WTC11 (cell line): ENCODE measurements at regions not wholly inside any gene's neighbourhood (a gene's known extent, or its start where the extent isn't known, plus 50 kb on each side); places are given as distances from the start of the nearest gene placed in this dataset.

Experiments
- ATAC-seq: fragments of 200-7000 bp; cut with Tn5 transposase; 2 replicates; pipeline ENCODE4 v1.10.0; 2021; ENCODE audit warnings: mild to moderate bottlenecking, moderate library complexity
- CTCF ChIA-PET: fragments of 300-600 bp; sonication (Branson Sonifier 250); formaldehyde crosslinking; loops from one replicate; lab custom pipeline; 2021; ENCODE audit warnings: antibody characterized with exemption; lab: Charles Lee
- POLR2A ChIA-PET: fragments of 350-600 bp; sonication (Branson Sonifier 250); formaldehyde crosslinking; loops from one replicate; lab custom pipeline; 2021; ENCODE audit warnings: antibody characterized with exemption; lab: Charles Lee
- DNase-seq: peaks from one replicate; pipeline ENCODE4 v3.0.0; 2021; ENCODE audit warnings: low spot score
- H3K27ac Mint-ChIP-seq: 2 replicates; pipeline ENCODE4 v1.8.0; 2021; ENCODE audit warnings: mixed read lengths
- H3K27me3 Mint-ChIP-seq: 2 replicates; pipeline ENCODE4 v1.8.0; 2021; ENCODE audit warnings: low read depth, mild to moderate bottlenecking, moderate library complexity, mixed read lengths
- H3K36me3 Mint-ChIP-seq: 2 replicates; pipeline ENCODE4 v1.8.0; 2021; ENCODE audit warnings: mixed read lengths
- H3K4me1 Mint-ChIP-seq: 2 replicates; pipeline ENCODE4 v1.8.0; 2022; ENCODE audit warnings: mixed read lengths
- H3K4me3 Mint-ChIP-seq: 2 replicates; pipeline ENCODE4 v1.8.0; 2021; ENCODE audit warnings: mild to moderate bottlenecking, moderate library complexity, mixed read lengths
- H3K9me3 Mint-ChIP-seq: 2 replicates; pipeline ENCODE4 v1.8.0; 2021; ENCODE audit warnings: mixed read lengths
- CBFB ChIP-seq: sonication (generic); formaldehyde crosslinking; IDR thresholded peaks from 2 replicates; pipeline ENCODE4 v1.8.1; 2022; ENCODE audit warnings: mild to moderate bottlenecking, low read depth, missing genetic modification reagents
- ESRRA ChIP-seq: sonication (generic); formaldehyde crosslinking; IDR thresholded peaks from 2 replicates; pipeline ENCODE4 v1.8.1; 2022; ENCODE audit warnings: mild to moderate bottlenecking, missing genetic modification reagents, borderline replicate concordance
- ETV6 ChIP-seq: sonication (generic); formaldehyde crosslinking; IDR thresholded peaks from 2 replicates; pipeline ENCODE4 v1.8.1; 2022; ENCODE audit warnings: mild to moderate bottlenecking, missing genetic modification reagents
- FOXJ3 ChIP-seq: sonication (generic); formaldehyde crosslinking; IDR thresholded peaks from 2 replicates; pipeline ENCODE4 v1.9.0; 2021; ENCODE audit warnings: missing genetic modification reagents, mild to moderate bottlenecking, borderline replicate concordance
- FOXP1 ChIP-seq: sonication (generic); formaldehyde crosslinking; IDR thresholded peaks from 2 replicates; pipeline ENCODE4 v1.8.0; 2022; ENCODE audit warnings: missing genetic modification reagents, mild to moderate bottlenecking, moderate library complexity, borderline replicate concordance
- HMGA2 ChIP-seq: fragments of 250-450 bp; sonication (Bioruptor Pico); IDR thresholded peaks from 2 replicates; pipeline ENCODE4 v1.4.0; 2021; ENCODE audit warnings: mild to moderate bottlenecking, moderate library complexity
- JAZF1 ChIP-seq: fragments of 250-450 bp; sonication (Bioruptor Pico); IDR thresholded peaks from 2 replicates; pipeline ENCODE4 v1.9.0; 2021; ENCODE audit warnings: moderate library complexity, mild to moderate bottlenecking, inconsistent platforms
- NFYB ChIP-seq: sonication (generic); formaldehyde crosslinking; conservative IDR thresholded peaks from 2 replicates; pipeline ENCODE4 v1.8.0; 2022; ENCODE audit warnings: low read depth, missing genetic modification reagents
- RELA ChIP-seq: sonication (generic); formaldehyde crosslinking; IDR thresholded peaks from 2 replicates; pipeline ENCODE4 v1.8.1; 2022; ENCODE audit warnings: missing genetic modification reagents, mild to moderate bottlenecking, borderline replicate concordance
- SMAD3 ChIP-seq: sonication (generic); formaldehyde crosslinking; IDR thresholded peaks from 2 replicates; pipeline ENCODE4 v1.8.0; 2022; ENCODE audit warnings: missing genetic modification reagents, mild to moderate bottlenecking, borderline replicate concordance
- SMAD4 ChIP-seq: sonication (generic); formaldehyde crosslinking; IDR thresholded peaks from 2 replicates; pipeline ENCODE4 v1.8.0; 2022; ENCODE audit warnings: mild to moderate bottlenecking, missing genetic modification reagents
- SOX15 ChIP-seq: fragments of 250-450 bp; sonication (Bioruptor Pico); IDR thresholded peaks from 2 replicates; pipeline ENCODE4 v1.9.0; 2021; ENCODE audit warnings: mild to moderate bottlenecking
- SP1 ChIP-seq: sonication (generic); formaldehyde crosslinking; conservative IDR thresholded peaks from 2 replicates; pipeline ENCODE4 v1.8.1; 2022; ENCODE audit warnings: missing genetic modification reagents
- TP53 ChIP-seq: sonication (generic); formaldehyde crosslinking; IDR thresholded peaks from 2 replicates; pipeline ENCODE4 v1.8.1; 2023; ENCODE audit warnings: mild to moderate bottlenecking, missing genetic modification reagents
- ZNF138 ChIP-seq: sonication (generic); formaldehyde crosslinking; conservative IDR thresholded peaks from 2 replicates; pipeline ENCODE4 v1.8.1; 2022; ENCODE audit warnings: mild to moderate bottlenecking, moderate library complexity, missing genetic modification reagents
- ZNF416 ChIP-seq: fragments of 250-450 bp; sonication (Bioruptor Pico); IDR thresholded peaks from 2 replicates; pipeline ENCODE4 v1.9.0; 2021; ENCODE audit warnings: mild to moderate bottlenecking, inconsistent platforms
- ZNF671 ChIP-seq: fragments of 250-450 bp; sonication (Bioruptor Pico); IDR thresholded peaks from 2 replicates; pipeline ENCODE4 v1.8.0; 2021; ENCODE audit warnings: mild to moderate bottlenecking
- TF ChIP-seq, protein P1 (sequence below): sonication (generic); formaldehyde crosslinking; IDR thresholded peaks from 2 replicates; pipeline ENCODE4 v1.8.0; 2022; ENCODE audit warnings: mild to moderate bottlenecking, missing genetic modification reagents
- TF ChIP-seq, protein P2 (sequence below): sonication (generic); formaldehyde crosslinking; IDR thresholded peaks from 2 replicates; pipeline ENCODE4 v1.8.0; 2022; ENCODE audit warnings: mild to moderate bottlenecking, missing genetic modification reagents
- TF ChIP-seq, protein P3 (sequence below): sonication (generic); formaldehyde crosslinking; IDR thresholded peaks from 2 replicates; pipeline ENCODE4 v1.8.1; 2022; ENCODE audit warnings: mild to moderate bottlenecking, missing genetic modification reagents, moderate library complexity, borderline replicate concordance
- TF ChIP-seq, protein P4 (sequence below): sonication (generic); formaldehyde crosslinking; IDR thresholded peaks from 2 replicates; pipeline ENCODE4 v1.8.0; 2022; ENCODE audit warnings: mild to moderate bottlenecking, missing genetic modification reagents
- TF ChIP-seq, protein P5 (sequence below): sonication (generic); formaldehyde crosslinking; IDR thresholded peaks from 2 replicates; pipeline ENCODE4 v1.8.0; 2023; ENCODE audit warnings: mild to moderate bottlenecking, missing genetic modification reagents
- TF ChIP-seq, protein P6 (sequence below): sonication (generic); formaldehyde crosslinking; IDR thresholded peaks from 2 replicates; pipeline ENCODE4 v1.8.1; 2022; ENCODE audit warnings: missing genetic modification reagents, borderline replicate concordance

DNA sequence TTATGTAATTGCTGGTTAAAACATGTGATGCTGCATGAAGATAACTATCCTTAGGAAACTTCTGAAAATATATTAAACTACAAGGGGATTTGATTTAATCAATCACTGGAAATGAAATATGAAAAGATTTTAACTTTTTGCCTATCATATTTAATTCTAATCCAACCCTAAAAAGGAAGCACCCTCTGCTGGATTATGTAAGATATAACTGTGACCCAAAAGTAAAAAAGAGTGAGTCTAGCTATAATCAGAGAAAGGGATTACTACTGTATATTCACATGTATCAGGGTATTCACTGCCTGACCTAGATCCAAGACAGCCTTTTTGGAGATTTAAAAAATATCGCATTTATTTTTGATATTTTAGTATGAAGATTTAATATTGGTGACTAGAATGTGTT lies 295.5 kb downstream of the MDFIC start (continued):
- no peak for TF ChIP-seq ZNF138 (CRISPR knock-in tag)
- no peak for TF ChIP-seq HMGA2
- TF ChIP-seq NFYB (CRISPR knock-in tag) = no peak
- TF ChIP-seq ZNF671 (CRISPR knock-in tag) = no peak
- TF ChIP-seq JAZF1 (CRISPR knock-in tag) = no peak
- no peak for TF ChIP-seq TP53 (CRISPR knock-in tag)
- TF ChIP-seq RELA (CRISPR knock-in tag) = no peak
- no peak for TF ChIP-seq ZNF416 (CRISPR knock-in tag)
- no peak for TF ChIP-seq SMAD3

DNA sequence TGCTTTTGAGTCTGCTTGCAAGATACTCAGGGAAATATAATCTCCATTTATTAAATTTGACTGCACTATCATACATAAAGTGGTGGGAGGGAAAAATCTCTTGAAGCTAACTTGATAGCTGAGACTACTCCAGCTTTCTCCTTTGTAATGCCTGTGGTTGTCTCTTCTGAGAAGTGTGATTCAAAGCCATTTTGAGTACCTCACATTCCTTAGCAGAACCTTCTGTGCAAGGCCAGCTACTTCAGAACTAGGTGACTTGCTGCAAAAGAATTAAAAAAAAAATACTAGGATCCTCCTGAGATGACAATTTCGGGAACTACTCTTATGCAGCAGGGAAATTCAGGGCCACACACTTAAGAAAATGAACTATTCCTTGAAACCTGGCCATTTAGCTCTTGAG lies 294.8 kb downstream of the MDFIC start:
- Mint-ChIP-seq H3K36me3 (no peaks in the 10 kb centered on the region), H3K9me3 (peaks cover 6% of the 10 kb centered on the region; the same call in 1 of the 2 replicates), H3K27ac (no peak overlapping the region), H3K4me1 (peaks cover 6% of the 10 kb centered on the region; the same call in 1 of the 2 replicates), H3K27me3 (peaks cover 81% of the 10 kb centered on the region), H3K4me3 (no peak overlapping the region)
- ATAC-seq (peak; percentile 39; the same call in 1 of the 2 replicates), DNase-seq (no peak)
- CTCF ChIA-PET = interaction anchor here (0.9 to 2.3 kb wide), 3 partner anchors 9 to 790 kb away, joined by 3 to 18 read pairs (median 4); no protein-coding TSS in a partner anchor
- POLR2A ChIA-PET = no interaction called here
- TF ChIP-seq SOX15 (CRISPR knock-in tag) = no peak
- no peak for TF ChIP-seq ETV6 (CRISPR knock-in tag)
- TF ChIP-seq, protein P1, sequence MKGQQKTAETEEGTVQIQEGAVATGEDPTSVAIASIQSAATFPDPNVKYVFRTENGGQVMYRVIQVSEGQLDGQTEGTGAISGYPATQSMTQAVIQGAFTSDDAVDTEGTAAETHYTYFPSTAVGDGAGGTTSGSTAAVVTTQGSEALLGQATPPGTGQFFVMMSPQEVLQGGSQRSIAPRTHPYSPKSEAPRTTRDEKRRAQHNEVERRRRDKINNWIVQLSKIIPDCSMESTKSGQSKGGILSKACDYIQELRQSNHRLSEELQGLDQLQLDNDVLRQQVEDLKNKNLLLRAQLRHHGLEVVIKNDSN (CRISPR knock-in tag) = no peak
- TF ChIP-seq, protein P2, sequence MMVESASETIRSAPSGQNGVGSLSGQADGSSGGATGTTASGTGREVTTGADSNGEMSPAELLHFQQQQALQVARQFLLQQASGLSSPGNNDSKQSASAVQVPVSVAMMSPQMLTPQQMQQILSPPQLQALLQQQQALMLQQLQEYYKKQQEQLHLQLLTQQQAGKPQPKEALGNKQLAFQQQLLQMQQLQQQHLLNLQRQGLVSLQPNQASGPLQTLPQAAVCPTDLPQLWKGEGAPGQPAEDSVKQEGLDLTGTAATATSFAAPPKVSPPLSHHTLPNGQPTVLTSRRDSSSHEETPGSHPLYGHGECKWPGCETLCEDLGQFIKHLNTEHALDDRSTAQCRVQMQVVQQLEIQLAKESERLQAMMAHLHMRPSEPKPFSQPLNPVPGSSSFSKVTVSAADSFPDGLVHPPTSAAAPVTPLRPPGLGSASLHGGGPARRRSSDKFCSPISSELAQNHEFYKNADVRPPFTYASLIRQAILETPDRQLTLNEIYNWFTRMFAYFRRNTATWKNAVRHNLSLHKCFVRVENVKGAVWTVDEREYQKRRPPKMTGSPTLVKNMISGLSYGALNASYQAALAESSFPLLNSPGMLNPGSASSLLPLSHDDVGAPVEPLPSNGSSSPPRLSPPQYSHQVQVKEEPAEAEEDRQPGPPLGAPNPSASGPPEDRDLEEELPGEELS = no peak
- TF ChIP-seq, protein P3, sequence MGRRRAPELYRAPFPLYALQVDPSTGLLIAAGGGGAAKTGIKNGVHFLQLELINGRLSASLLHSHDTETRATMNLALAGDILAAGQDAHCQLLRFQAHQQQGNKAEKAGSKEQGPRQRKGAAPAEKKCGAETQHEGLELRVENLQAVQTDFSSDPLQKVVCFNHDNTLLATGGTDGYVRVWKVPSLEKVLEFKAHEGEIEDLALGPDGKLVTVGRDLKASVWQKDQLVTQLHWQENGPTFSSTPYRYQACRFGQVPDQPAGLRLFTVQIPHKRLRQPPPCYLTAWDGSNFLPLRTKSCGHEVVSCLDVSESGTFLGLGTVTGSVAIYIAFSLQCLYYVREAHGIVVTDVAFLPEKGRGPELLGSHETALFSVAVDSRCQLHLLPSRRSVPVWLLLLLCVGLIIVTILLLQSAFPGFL (CRISPR knock-in tag) = no peak
- no peak for TF ChIP-seq ESRRA (CRISPR knock-in tag)
- TF ChIP-seq, protein P4, sequence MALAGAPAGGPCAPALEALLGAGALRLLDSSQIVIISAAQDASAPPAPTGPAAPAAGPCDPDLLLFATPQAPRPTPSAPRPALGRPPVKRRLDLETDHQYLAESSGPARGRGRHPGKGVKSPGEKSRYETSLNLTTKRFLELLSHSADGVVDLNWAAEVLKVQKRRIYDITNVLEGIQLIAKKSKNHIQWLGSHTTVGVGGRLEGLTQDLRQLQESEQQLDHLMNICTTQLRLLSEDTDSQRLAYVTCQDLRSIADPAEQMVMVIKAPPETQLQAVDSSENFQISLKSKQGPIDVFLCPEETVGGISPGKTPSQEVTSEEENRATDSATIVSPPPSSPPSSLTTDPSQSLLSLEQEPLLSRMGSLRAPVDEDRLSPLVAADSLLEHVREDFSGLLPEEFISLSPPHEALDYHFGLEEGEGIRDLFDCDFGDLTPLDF (CRISPR knock-in tag) = no peak
- TF ChIP-seq, protein P5, sequence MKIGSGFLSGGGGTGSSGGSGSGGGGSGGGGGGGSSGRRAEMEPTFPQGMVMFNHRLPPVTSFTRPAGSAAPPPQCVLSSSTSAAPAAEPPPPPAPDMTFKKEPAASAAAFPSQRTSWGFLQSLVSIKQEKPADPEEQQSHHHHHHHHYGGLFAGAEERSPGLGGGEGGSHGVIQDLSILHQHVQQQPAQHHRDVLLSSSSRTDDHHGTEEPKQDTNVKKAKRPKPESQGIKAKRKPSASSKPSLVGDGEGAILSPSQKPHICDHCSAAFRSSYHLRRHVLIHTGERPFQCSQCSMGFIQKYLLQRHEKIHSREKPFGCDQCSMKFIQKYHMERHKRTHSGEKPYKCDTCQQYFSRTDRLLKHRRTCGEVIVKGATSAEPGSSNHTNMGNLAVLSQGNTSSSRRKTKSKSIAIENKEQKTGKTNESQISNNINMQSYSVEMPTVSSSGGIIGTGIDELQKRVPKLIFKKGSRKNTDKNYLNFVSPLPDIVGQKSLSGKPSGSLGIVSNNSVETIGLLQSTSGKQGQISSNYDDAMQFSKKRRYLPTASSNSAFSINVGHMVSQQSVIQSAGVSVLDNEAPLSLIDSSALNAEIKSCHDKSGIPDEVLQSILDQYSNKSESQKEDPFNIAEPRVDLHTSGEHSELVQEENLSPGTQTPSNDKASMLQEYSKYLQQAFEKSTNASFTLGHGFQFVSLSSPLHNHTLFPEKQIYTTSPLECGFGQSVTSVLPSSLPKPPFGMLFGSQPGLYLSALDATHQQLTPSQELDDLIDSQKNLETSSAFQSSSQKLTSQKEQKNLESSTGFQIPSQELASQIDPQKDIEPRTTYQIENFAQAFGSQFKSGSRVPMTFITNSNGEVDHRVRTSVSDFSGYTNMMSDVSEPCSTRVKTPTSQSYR (CRISPR knock-in tag) = no peak
- TF ChIP-seq SMAD4 (CRISPR knock-in tag) = no peak
- TF ChIP-seq ZNF671 (CRISPR knock-in tag) = no peak
- TF ChIP-seq CBFB (CRISPR knock-in tag) = no peak
- TF ChIP-seq, protein P6, sequence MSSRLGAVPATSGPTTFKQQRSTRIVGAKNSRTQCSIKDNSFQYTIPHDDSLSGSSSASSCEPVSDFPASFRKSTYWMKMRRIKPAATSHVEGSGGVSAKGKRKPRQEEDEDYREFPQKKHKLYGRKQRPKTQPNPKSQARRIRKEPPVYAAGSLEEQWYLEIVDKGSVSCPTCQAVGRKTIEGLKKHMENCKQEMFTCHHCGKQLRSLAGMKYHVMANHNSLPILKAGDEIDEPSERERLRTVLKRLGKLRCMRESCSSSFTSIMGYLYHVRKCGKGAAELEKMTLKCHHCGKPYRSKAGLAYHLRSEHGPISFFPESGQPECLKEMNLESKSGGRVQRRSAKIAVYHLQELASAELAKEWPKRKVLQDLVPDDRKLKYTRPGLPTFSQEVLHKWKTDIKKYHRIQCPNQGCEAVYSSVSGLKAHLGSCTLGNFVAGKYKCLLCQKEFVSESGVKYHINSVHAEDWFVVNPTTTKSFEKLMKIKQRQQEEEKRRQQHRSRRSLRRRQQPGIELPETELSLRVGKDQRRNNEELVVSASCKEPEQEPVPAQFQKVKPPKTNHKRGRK (CRISPR knock-in tag) = no peak
- TF ChIP-seq FOXJ3 (CRISPR knock-in tag) = no peak
- no peak for TF ChIP-seq SP1 (CRISPR knock-in tag)
- no peak for TF ChIP-seq FOXP1 (CRISPR knock-in tag)
